Left ventricle myocardium inferior (tissue), 1 donor: ENCODE measurements at regions not wholly inside any gene's neighbourhood (a gene's known extent, or its start where the extent isn't known, plus 50 kb on each side); places are given as distances from the start of the nearest gene placed in this dataset.
"Not testable (repeated sequence)": the region's sequence is repeated elsewhere in the genome, so short reads cannot be mapped to it uniquely, and the experiment has no call there.

Source experiments
- DNase-seq: peaks from one replicate; pipeline ENCODE4 v3.0.0-alpha.2; 2020
- H3K27ac ChIP-seq: fragments of 200-600 bp; replicated peaks from 2 replicates; pipeline ENCODE4 v1.8.0; 2021
- H3K27me3 ChIP-seq: fragments of 200-600 bp; 2 replicates; pipeline ENCODE4 v1.8.0; 2021; ENCODE audit warnings: low read depth
- H3K36me3 ChIP-seq: fragments of 200-600 bp; 2 replicates; pipeline ENCODE4 v1.8.0; 2021
- H3K4me1 ChIP-seq: fragments of 200-600 bp; 2 replicates; pipeline ENCODE4 v1.8.0; 2021
- H3K4me3 ChIP-seq: fragments of 200-600 bp; 2 replicates; pipeline ENCODE4 v1.8.0; 2021; ENCODE audit warnings: mild to moderate bottlenecking, moderate library complexity
- H3K9me3 ChIP-seq: fragments of 200-600 bp; replicated peaks from 2 replicates; pipeline ENCODE4 v1.8.0; 2021
- intact Hi-C: fragments of 100-400 bp; cut with micrococcal nuclease; formaldehyde crosslinking; loops from one replicate; pipeline ENCODE4 v1.11.0; 2022
- TF ChIP-seq, protein P1 (sequence below): fragments of 200-600 bp; IDR thresholded peaks from 2 replicates; pipeline ENCODE4 v1.8.0; 2021; ENCODE audit warnings: antibody characterized with exemption, mild to moderate bottlenecking, borderline replicate concordance
- donor health status: DM: no; HTN: yes; CAD: no; lungs with severe emphysema.

DNA sequence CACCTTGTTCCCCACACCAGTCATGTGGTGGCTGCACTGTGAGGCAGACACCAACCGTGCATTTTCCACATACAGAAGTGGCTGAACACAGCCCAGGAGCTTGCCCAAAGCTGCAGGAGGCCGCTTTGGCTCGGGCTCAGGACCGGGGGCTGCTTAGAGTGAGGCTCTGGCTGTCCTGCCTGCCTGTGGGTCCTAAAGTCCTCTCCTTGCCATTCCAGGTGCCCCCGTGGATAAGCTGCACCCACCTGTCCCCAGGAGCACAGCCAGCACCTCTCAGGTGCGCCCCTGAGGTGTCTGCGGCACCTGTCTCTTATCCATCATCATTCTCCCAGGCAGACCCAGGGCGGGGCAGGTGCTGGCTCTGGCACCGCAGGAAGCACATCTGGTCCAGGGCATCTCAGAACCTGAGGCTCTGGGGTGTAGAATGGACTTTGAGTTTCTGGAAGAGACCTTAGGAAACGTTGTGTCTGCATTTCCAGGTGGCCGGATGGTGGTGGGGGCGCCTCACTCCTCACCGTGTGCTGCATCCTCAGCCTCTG is 180.5 kb upstream of the ZNF469 start:
- Histone ChIP-seq H3K36me3 (no peaks in the 10 kb centered on the region), H3K4me3 (no peak overlapping the region), H3K9me3 (no peaks in the 10 kb centered on the region), H3K27me3 (peaks cover 7% of the 10 kb centered on the region), H3K4me1 (no peaks in the 10 kb centered on the region), H3K27ac (no peak overlapping the region)
- intact Hi-C loops = no loop called here
- DNase-seq = no peak
- TF ChIP-seq, protein P1, sequence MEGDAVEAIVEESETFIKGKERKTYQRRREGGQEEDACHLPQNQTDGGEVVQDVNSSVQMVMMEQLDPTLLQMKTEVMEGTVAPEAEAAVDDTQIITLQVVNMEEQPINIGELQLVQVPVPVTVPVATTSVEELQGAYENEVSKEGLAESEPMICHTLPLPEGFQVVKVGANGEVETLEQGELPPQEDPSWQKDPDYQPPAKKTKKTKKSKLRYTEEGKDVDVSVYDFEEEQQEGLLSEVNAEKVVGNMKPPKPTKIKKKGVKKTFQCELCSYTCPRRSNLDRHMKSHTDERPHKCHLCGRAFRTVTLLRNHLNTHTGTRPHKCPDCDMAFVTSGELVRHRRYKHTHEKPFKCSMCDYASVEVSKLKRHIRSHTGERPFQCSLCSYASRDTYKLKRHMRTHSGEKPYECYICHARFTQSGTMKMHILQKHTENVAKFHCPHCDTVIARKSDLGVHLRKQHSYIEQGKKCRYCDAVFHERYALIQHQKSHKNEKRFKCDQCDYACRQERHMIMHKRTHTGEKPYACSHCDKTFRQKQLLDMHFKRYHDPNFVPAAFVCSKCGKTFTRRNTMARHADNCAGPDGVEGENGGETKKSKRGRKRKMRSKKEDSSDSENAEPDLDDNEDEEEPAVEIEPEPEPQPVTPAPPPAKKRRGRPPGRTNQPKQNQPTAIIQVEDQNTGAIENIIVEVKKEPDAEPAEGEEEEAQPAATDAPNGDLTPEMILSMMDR = no peak

DNA sequence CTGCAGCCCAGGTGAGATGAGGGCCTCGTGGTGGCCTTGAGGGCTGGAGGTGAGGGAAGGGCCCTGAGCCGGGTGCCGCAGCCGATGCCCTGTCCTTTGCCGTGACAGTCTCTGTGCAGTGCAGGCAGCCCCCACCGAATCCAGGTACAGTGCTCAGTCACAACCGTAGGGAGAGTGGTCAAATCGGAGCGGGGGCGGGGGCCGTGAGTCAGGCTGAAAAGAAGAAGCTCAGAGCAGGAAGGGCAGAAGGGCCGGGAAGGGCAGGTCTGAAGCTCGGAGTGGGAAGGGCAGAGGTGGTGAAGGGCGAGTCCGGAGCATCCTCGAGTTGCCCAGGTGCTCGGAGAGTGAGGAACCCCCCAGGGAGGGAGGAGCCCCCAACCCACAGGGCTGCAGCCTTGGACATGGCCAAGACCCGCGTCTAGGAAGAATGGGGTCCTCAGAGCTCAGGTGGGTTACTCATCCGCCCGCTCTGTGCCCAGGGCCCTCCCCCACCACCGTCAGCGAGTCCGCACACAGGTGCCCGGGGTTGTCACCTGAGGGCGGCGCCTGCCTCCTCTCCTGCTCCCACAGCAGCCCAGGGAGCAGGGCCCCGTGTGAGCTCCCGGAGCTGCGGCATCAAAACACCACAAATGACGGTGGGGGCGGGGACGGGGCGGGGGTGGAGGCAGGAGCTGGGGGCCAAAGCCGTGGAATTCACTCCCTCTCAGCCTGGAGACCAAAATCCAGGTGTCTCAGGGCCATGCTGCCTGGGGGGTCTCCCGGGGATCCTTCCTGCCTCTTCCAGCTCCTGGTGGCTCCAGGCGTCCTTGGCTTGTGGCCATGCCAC is 179.7 kb upstream of the ZNF469 start:
- H3K4me1 ChIP-seq, H3K27ac ChIP-seq, DNase-seq, H3K9me3 ChIP-seq, H3K4me3 ChIP-seq, H3K36me3 ChIP-seq, H3K27me3 ChIP-seq, intact Hi-C loops: not testable (repeated sequence)

DNA sequence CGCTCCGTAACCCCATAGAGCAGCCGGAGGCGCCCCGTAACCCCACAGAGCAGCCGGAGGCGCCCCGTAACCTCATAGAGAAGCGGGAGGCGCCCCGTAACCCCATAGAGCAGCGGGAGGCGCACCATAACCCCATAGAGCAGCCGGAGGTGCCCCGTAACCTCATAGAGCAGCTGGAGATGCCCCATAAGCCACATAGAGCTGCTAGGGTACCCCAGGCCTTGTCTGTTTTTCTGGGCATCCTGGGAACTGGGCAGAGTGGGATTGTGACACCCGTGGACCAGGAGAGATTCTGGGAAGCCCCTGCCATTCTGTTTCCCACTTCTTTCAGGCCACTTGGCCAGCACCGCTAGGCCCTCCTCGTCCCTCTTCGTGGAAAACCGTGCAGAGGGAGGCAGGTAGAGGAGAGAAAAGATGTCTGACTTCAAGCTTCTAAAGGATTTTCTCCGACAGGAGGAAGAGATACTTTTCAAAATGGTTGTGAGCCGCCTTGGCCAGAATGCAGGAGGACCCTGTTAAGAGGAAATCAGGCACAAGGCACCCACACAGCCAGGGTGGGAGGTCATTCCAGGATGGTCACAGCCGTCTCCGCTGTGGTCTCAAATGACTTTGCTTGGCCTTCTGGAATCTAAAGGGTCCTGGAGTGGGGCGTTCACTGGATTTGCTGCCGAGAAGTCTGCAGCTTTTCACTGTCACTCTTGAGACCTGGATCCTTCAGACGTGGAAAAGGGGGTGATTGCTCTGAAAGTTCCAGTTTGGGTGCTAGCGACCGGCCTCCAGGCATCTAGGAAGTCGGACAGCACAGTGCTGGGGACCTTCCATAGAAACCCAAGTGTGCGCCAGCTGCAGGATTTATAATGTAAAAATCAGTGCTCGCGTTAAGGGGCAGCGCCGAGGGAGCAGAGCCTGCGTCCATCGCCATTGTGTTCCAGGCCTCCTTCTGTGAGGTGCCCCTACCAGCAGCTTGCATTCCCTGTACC is 178.3 kb upstream of the ZNF469 start:
- H3K4me3 ChIP-seq, H3K36me3 ChIP-seq, intact Hi-C loops, DNase-seq, H3K27ac ChIP-seq, H3K9me3 ChIP-seq, H3K4me1 ChIP-seq, H3K27me3 ChIP-seq: not testable (repeated sequence)

DNA sequence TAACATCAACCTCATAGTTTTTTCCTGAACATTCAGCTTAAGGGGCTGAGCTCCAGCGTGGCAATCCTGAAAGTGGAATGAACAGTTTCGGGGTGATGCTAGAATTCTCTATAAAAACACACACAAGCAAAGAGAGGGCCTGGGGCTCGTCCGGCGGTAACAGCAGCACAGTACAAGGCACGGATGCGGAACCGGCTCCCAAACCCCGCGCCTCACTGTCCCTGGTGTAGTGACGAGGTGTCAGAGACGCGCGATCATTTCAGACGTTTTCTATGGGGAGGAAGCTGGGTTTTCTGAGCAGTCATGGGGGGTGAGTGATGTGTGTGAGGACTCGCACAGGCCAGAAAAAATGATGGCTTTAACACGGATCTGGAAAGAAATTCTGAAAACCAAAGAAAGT is 177.3 kb upstream of the ZNF469 start:
- H3K4me3 ChIP-seq, H3K4me1 ChIP-seq, H3K27ac ChIP-seq, DNase-seq, H3K27me3 ChIP-seq, H3K9me3 ChIP-seq, intact Hi-C loops, H3K36me3 ChIP-seq: not testable (repeated sequence)

DNA sequence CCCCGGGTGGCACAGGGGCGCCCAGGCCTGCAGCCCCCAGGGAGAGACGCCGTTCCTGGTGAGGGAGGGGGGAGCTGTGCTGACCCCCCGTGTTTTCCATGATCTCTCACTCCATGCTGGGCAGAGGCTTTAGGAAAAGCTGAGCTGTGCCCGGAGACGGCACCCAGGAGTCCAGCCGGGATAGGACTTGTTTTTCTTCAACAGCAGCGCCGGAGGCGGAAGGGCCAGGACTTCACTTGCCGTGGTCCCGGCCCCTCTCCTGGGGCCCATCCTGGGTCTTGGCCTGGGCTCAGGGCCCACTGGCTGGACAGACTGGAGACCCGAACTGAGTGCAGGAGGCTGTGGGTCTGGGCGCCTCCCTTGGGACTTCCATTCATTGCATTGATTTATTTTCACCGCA is 176.8 kb upstream of the ZNF469 start:
- H3K27ac ChIP-seq, intact Hi-C loops, H3K9me3 ChIP-seq, H3K4me1 ChIP-seq, H3K36me3 ChIP-seq, H3K4me3 ChIP-seq, DNase-seq, H3K27me3 ChIP-seq: not testable (repeated sequence)

DNA sequence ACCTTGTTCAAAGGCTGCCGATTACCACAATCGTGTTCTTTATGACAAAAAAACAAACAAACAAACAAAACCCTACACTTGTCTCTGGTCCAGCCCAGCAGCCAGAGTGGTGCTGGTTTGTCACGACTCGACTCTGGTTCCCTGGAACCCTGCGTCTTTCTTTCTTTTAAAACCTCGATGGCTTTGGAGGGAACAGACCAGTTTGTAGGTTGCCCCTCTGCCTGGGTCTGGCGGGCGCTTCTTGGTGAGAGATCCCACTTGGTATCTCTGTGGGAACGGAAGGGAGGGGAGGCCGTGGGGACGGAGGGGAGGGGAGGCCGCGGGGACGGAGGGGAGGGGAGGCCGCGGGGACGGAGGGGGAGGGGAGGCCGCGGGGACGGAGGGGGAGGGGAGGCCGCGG is 176.2 kb upstream of the ZNF469 start:
- intact Hi-C loops, H3K36me3 ChIP-seq, H3K4me1 ChIP-seq, H3K9me3 ChIP-seq, H3K27ac ChIP-seq, H3K27me3 ChIP-seq, DNase-seq, H3K4me3 ChIP-seq: not testable (repeated sequence)

DNA sequence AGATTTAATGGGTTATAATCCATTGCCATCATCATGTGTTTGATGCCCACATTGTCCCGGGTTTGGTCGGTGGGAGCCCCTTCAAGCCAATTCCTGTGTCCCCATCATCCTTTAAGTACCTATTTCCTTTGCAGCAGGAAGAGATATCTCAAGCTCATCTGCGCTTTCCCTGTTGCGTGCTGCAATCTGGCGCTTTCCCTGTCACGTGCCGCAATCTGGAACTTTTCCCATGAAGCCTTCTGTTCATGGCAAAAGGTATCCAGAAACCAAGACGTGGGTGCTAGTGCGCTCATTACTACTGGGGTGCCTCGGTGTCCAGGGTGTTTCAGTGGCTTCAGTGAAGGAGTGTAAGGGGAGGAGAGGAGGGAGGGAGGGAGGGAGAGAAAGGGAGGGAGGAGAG is 174.6 kb upstream of the ZNF469 start:
- no peak for DNase-seq
- TF ChIP-seq, protein P1 = no peak
- Histone ChIP-seq H3K27me3 (no peaks in the 10 kb centered on the region), H3K4me3 (no peak overlapping the region), H3K9me3 (peaks cover 9% of the 10 kb centered on the region), H3K4me1 (no peaks in the 10 kb centered on the region), H3K36me3 (no peaks in the 10 kb centered on the region), H3K27ac (no peak overlapping the region)
- intact Hi-C loops = no loop called here

DNA sequence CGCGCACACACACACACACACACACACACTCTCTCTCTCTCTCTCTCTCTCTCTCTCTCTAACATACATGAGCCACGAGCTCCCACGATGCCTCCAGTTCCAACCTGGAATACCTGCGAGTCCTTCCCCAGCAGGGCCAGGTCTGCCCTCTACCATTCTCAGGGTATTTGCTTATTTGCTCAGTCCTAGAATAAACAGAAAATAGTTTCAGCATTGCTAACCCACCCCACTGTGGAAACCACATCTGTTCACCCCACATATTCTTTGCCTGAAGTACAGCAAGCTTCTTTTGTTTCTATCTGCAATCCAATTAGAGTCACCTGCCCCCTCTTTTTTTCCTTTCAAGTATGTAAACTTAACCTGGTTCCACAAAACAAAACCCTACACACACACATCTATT is 174.0 kb upstream of the ZNF469 start:
- H3K4me1 ChIP-seq, H3K27me3 ChIP-seq, H3K9me3 ChIP-seq, H3K36me3 ChIP-seq, intact Hi-C loops, H3K27ac ChIP-seq, DNase-seq, H3K4me3 ChIP-seq: not testable (repeated sequence)

DNA sequence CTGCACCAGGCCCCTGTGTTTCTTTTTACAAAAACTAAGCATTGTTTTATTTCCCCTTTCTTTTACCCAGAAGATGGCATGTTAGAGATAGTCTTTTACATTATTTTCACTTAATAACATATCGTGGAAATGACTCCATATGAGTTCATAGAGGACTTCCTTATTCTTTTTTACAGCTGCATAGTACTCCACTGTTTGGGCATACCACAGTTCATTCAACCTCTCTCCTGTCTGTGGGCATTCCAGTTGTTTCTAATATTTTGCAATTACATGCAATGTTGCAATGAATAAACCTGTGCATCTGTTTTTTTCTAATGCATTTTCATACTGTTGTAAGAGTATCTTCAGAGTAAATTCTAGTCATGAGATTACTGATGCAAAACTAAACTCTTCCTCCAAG is 173.2 kb upstream of the ZNF469 start:
- intact Hi-C loops, H3K4me3 ChIP-seq, H3K27me3 ChIP-seq, H3K4me1 ChIP-seq, H3K36me3 ChIP-seq, DNase-seq, H3K9me3 ChIP-seq, H3K27ac ChIP-seq: not testable (repeated sequence)

DNA sequence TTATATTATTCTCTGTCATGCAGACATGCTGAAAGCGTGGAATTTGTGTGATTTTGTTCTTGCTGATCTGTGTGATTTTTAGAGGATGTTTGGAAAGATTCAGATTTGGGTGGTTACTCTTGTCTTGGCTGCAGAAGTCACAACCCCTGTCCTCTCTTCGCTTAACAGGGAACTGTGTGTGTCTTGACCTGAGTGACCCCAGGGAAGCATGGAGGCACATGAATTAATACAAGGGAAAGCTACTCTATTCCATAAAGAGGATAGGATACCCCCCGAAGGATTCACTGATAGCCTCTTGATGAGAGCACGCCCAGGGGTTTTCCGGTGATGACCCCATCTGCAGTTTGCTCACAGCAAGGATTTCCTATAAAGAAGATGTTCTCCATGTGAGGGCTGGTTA is 168.8 kb upstream of the ZNF469 start:
- DNase-seq, intact Hi-C loops, H3K27ac ChIP-seq, H3K27me3 ChIP-seq, H3K4me3 ChIP-seq, H3K36me3 ChIP-seq, H3K4me1 ChIP-seq: not testable (repeated sequence)
- H3K9me3 ChIP-seq = peaks cover 21% of the 10 kb centered on the region

DNA sequence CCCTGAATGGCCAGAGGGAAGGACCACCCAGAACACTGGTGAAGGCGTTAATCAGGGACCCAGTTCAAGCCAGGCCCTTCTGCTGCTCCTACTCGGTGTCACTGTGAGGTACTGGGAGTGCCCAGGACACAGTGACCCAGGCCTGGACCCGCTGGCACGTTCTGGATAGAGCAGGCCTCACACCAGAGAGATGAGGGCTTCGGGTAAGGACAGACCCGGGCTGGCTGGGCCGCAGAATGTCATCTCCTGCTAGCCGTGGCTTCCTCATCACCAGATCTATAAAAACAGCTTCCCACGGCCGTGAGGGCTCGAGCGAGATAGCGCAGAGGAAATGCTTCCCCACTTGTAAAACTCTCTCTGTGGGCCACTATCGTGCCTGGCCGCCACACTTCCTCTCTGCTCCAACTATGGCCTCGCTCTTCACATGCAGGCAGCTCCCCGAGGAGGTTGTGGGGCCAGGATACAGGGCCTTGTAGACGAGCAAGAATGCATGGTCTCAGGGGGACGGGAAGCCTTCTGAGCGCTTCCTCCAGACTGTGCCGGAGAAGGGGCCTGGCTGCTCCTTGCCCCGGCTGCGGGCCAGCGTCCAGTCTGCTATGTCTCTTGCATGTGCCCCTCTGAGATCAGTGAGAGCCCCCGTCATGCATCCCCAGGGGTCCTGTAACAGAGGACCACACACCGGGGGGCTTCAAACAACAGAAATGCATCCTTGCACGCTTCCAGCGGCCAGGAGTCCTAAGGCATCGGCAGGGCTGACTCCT is 161.6 kb upstream of the ZNF469 start:
- peak overlapping the region; percentile 69 for H3K27ac ChIP-seq
- H3K4me3 ChIP-seq, H3K36me3 ChIP-seq, intact Hi-C loops, H3K27me3 ChIP-seq, H3K4me1 ChIP-seq: not testable (repeated sequence)
- peak; percentile 45 for DNase-seq
- peaks cover 11% of the 10 kb centered on the region for H3K9me3 ChIP-seq
